Stimulated activated CD4-positive, alpha-beta T cell treated with anti-CD3 and anti-CD28 coated beads, Interleukin-1b, Interleukin-23, amount 100 ng/mL, for 4 hours (primary cell): ENCODE measurements at regions not wholly inside any gene's neighbourhood (a gene's known extent, or its start where the extent isn't known, plus 50 kb on each side); places are given as distances from the start of the nearest gene placed in this dataset.

ENCODE experiments used
- DNase-seq, 2 donors: peaks; one replicate each; pipeline ENCODE4 v3.0.0-alpha.2; 2020; ENCODE audit warnings: low read depth in 2 of 2

DNA sequence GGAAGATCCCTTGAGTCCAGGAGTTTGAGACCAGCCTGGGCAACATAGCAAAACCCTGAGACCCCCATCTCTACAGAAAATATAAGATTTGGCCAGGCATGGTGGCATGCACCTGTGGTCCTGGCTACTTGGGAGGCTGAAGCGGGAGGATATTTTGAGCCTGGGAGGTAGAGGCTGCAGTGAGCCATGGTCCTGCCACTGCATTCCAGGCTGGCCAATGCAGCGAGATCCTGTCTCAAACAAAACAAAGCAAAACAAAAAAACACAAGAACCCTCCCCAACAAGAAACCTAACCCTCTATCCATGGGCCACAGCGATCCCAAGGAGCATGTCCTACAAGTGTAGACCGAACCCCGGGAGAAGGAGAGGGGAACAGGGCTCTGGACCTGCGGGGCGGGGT, 133.3 kb downstream of the MGAT5B start:
- no peak for DNase-seq

- no peak for DNase-seq
These were observed 134.2 kb downstream of the MGAT5B start for GRCh38 chr17:77002103-77003045.

DNA sequence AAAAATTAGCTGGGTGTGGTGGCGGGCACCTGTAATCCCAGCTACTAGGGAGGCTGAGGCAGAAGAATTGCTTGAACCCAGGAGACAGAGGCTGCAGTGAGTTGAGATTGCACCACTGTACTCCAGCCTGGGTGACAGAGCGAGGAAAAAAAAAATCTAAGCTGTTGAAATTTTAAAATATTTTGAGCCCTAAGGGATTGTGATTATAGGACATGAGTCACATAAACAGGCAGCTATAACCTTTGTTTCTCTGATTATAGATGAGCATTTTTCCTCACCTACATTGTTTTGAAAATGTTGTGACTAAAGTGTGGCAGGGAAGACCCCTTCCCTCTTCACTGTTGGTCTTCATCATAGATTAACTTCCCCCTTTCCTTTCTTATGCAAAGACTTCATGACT, 135.5 kb downstream of the MGAT5B start:
- no peak for DNase-seq

GRCh38 chr17:77006971-77007649, 133.7 kb upstream of the SEC14L1 start:
- no peak for DNase-seq

GRCh38 chr17:77009877-77010276, 130.9 kb upstream of the SEC14L1 start:
- DNase-seq, result no peak

GRCh38 chr17:77010667-77011066, 130.1 kb upstream of the SEC14L1 start:
- DNase-seq, result no peak

- peak; percentile 28 to 36 for DNase-seq
These were observed 129.4 kb upstream of the SEC14L1 start for GRCh38 chr17:77011173-77012011.

- no peak for DNase-seq
These were observed 122.3 kb upstream of the SEC14L1 start for GRCh38 chr17:77018504-77018903.

- DNase-seq, result no peak
These were observed 120.8 kb upstream of the SEC14L1 start for GRCh38 chr17:77019893-77020379.

DNA sequence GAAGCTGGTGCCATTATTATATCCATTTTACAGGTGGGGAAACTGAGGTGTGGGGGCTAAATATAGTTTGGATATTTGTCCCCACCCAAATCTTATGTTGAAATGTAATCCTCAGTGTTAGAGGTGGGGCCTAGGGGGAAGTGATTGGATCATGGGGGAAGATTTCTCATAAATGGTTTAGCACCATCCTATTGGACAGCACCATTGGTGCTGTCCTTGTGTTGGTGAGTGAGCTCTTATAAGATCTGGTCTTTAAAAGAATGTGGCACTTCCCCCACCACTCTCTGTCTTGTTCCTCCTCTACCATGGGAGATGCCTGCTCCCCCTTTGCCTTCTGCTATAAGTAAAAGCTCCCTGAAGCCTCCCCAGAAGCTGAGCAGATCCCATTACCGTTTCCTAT, 119.8 kb upstream of the SEC14L1 start:
- DNase-seq, result no peak

DNA sequence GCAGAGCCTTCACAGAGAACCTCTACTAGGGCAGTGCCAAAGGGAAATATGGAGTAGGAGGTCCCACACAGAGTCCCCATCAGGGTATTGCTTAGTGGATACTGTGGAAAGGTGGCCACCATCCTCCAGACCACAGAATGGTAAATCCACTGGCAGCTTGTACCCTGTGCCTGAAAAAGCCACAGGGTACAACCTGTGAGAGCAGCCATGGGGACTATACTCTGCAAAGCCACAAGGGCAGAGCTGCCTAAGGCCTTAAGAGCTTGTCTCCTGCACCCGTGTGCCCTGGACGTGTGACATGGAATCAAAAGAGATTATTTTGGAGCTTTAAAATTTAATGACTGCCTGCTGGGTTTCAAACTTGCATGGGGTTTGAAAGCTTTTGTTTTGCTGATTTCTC, 118.0 kb upstream of the SEC14L1 start:
- no peak for DNase-seq

DNA sequence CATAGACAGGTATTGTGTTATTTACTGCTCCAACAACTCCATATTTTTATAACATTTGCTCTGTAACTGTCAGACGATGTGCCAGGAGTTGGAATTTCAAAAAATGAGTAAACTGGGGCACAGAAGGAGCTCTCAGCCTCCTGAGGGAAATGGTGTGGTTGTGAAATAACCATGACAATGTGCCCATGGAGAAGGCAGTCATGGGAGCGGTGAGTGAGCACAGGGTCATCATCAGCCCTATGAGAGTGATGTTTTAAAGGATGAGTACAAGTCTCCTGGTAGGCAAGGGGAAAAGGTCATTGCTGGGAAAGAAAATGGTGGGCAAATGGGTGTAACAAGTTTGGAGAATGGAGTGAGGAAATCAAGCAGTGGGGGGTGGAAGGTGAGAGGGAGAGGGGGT, 115.0 kb upstream of the SEC14L1 start:
- no peak for DNase-seq

DNA sequence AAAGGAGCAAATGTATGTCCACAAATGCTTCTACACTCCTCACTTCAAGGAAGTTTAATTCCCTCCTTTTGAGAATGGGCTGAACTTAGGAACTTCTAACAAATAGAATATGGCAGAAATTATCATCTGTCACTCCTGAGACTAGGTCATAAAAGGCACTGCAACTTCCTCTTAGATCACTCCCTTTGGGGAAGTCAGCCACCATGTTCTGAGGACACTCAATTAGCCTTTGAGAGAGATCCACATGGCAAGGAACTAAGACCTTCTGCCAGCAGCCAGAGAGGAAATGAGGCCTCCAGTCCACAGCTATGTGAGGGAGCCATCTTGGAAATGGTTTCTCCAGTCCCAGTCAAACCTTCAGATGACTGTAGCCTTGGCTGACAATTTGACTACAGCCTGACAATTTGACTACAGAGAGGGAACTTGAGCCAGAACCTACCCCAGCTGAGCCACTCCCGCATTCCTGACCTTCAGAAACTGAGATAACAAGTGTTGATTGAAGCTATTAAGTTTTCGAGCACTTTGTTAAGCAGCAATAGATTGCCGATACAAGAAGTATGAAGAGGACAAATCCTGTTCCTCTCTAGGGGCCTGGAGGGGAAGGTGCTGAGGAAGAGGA, 113.4 kb upstream of the SEC14L1 start:
- DNase-seq, result no peak

GRCh38 chr17:77028900-77029299, 111.9 kb upstream of the SEC14L1 start:
- no peak for DNase-seq

- DNase-seq, result no peak
These were observed 107.8 kb upstream of the SEC14L1 start for GRCh38 chr17:77032929-77033328.

DNA sequence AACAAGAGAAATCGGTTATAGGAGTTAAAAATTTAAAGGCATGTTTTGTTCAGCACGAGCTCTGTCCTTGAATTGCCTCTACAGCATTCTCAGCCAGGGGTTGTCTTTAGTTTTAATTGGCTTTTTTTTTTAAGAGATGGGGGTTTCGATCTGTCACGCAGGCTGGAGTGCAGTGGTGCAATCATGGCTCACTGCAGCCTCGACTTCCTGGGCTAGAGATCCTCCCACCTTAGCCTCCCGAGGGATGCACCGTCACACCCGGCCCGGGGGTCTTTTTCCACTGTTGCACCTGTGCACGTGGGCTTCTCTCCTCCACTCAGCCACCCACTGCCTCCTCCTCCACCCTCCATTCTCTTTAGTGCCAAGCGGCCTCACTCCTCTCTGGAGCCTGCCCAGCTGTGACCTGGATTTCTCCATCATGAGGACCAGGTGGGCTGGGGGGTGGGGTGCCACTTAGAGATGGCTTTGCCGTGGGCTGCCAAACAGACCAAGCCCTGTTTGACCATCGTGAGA, 106.8 kb upstream of the SEC14L1 start:
- no peak for DNase-seq

DNA sequence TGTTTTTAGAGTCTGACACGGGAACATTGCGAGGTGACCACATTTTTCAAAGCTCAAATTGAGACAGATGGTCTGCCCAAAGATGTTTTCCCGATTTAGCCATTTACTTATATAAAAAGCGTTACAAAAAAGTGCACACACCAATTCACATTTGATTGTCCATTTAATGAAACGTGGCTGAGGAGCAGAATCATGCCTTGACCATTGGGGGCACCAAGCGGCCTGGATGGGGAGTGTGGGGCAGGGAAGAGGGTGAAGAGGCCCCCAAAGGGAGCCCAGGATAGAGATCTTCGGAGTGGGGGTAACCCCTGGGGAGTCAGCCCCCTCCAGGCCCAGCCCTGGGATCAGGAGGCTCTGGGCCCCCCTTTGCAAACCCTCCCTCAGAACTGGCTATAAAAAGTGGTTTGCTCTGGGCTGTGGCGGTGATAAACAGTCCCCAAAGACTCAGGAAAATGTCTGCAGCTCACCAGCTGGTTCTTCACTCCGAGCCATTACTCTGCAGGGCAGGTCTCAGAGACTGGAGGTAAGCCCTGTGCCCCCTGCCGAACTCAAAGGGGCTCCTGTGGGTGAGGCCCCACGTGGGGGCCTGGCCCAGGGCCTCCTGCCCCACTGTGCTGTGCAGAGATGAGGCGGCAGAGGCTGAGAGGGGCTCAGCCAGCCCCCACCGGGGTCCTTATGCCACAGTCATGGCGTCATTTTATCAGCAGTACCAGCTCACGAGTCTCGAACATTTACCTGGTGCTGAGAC, 105.9 kb upstream of the SEC14L1 start:
- DNase-seq, result no peak

GRCh38 chr17:77035526-77035925, 105.2 kb upstream of the SEC14L1 start:
- no peak for DNase-seq

GRCh38 chr17:77036136-77036840, 104.5 kb upstream of the SEC14L1 start:
- DNase-seq, result no peak

GRCh38 chr17:77036841-77037381, 103.9 kb upstream of the SEC14L1 start:
- no peak for DNase-seq
